ENCODE measurements at regions not wholly inside any gene's neighbourhood (a gene's known extent, or its start where the extent isn't known, plus 50 kb on each side); places are given as distances from the start of the nearest gene placed in this dataset.

DNA sequence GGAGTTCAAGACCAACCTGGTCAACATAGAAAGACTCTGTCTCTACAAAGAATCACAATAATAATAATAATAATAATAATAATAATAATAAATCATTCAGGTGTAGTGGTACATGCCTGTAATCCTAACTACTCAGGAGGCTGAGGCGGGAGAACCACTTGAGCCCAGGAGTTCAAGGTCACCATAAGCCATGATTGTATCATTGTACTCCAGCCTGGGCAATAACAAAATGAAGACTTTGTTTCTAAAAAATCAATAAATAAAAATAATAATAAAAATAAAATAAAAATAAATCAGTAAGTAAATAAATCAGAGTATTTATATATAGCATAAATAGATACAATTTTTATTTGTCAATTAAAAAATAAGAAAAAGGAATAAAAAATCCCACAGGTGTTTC, 1636.4 kb downstream of the SLITRK1 start:
- Histone ChIP-seq H3K56ac (ENCODE audit: extremely low read depth, insufficient read depth, low read length) (no peak overlapping the region), H4K20me1 (ENCODE audit: insufficient read depth, low read length) (no peaks in the 10 kb centered on the region), H3K4me2 (ENCODE audit: low read depth, low read length) (no peak overlapping the region), H4K91ac (ENCODE audit: insufficient read depth, low read depth, low read length) (no peak overlapping the region), H3K9ac (ENCODE audit: low read depth, low read length) (no peak overlapping the region), H3K9me1 (ENCODE audit: insufficient read depth, low read length) (no peaks in the 10 kb centered on the region), H2BK5ac (ENCODE audit: low read depth, low read length, poor library complexity, severe bottlenecking) (no peak overlapping the region), H3K4me3 (ENCODE audit: insufficient read depth, low read depth, low read length) (no peak overlapping the region), H3K27ac (ENCODE audit: insufficient read depth, low read length) (no peak overlapping the region), H2AFZ (replicated peaks; ENCODE audit: low read length, poor library complexity) (no peak overlapping the region), H2BK120ac (ENCODE audit: low read depth, low read length) (no peak overlapping the region), H3K14ac (replicated peaks; ENCODE audit: low read depth, low read length) (no peak overlapping the region), H4K5ac (ENCODE audit: low read depth, low read length) (no peak overlapping the region), H2BK15ac (ENCODE audit: low read depth, low read length) (no peak overlapping the region), H3K36me3 (ENCODE audit: control insufficient read depth, insufficient read depth, low read length) (no peaks in the 10 kb centered on the region), H3K79me1 (ENCODE audit: low read depth in 1 of 2, low read length in 2 of 2) (no peaks in the 10 kb centered on the region), H3K23ac (ENCODE audit: low read depth, low read length) (no peak overlapping the region), H3K27me3 (ENCODE audit: control insufficient read depth, insufficient read depth, low read length) (no peaks in the 10 kb centered on the region), H3K18ac (ENCODE audit: low read depth, low read length) (no peak overlapping the region), H2BK20ac (ENCODE audit: low read depth, low read length) (no peak overlapping the region), H2AK9ac (replicated peaks; ENCODE audit: low read depth, low read length, poor library complexity) (no peak overlapping the region), H4K8ac (ENCODE audit: low read depth in 2 of 2, low read length in 2 of 2) (no peak overlapping the region), H3K4me1 (ENCODE audit: control insufficient read depth, insufficient read depth, low read length) (no peaks in the 10 kb centered on the region), H3K4ac (ENCODE audit: low read depth, low read length) (no peak overlapping the region), H2AK5ac (ENCODE audit: low read depth, low read length) (no peak overlapping the region), H3K9me3 (ENCODE audit: control insufficient read depth, insufficient read depth, low read length) (0 out of 2 replicates have a peak, but pooled peaks cover 2% of the 10 kb centered on the region)
- DNase-seq (no peak), ATAC-seq (ENCODE audit: low read depth) (no peak)
- intact Hi-C loops (cut with micrococcal nuclease) (no loop called here), dilution Hi-C loops (cut with HindIII; ENCODE audit: low sequenced_read_pairs, unreplicated experiment) (no loop called here), in situ Hi-C loops (cut with MboI; ENCODE audit: low sequenced_read_pairs) (no loop called here)
- no CpG with 5 or more reads among the region's 1 CpG for WGBS, 2 experiments (ENCODE audit: extremely low coverage in 2 of 2, insufficient read length in 1 of 2)
- CTCF ChIA-PET = no interaction called here
- BruUV-seq (replicated peaks) = no TSS peak
- POLR2A ChIA-PET (ENCODE audit: unreplicated experiment) = no interaction called here
- TF ChIP-seq MAFK (IDR thresholded peaks at IDR 0.05; ENCODE audit: low read depth, low read length) = no peak
- no peak for TF ChIP-seq FOS (IDR thresholded peaks at IDR 0.05; ENCODE audit: low read depth, low read length)
- no peak for TF ChIP-seq NFE2L2 (IDR thresholded peaks at IDR 0.05; ENCODE audit: low read depth, low read length)
- TF ChIP-seq MXI1 (IDR thresholded peaks at IDR 0.05; ENCODE audit: borderline replicate concordance, low read depth, low read length) = no peak
- no peak for TF ChIP-seq RAD21 (IDR thresholded peaks at IDR 0.05; ENCODE audit: low read length)
- TF ChIP-seq SMC3 (IDR thresholded peaks at IDR 0.05; ENCODE audit: low read depth, low read length) = no peak
- TF ChIP-seq, protein P1, sequence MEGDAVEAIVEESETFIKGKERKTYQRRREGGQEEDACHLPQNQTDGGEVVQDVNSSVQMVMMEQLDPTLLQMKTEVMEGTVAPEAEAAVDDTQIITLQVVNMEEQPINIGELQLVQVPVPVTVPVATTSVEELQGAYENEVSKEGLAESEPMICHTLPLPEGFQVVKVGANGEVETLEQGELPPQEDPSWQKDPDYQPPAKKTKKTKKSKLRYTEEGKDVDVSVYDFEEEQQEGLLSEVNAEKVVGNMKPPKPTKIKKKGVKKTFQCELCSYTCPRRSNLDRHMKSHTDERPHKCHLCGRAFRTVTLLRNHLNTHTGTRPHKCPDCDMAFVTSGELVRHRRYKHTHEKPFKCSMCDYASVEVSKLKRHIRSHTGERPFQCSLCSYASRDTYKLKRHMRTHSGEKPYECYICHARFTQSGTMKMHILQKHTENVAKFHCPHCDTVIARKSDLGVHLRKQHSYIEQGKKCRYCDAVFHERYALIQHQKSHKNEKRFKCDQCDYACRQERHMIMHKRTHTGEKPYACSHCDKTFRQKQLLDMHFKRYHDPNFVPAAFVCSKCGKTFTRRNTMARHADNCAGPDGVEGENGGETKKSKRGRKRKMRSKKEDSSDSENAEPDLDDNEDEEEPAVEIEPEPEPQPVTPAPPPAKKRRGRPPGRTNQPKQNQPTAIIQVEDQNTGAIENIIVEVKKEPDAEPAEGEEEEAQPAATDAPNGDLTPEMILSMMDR (conservative IDR thresholded peaks at IDR 0.05; ENCODE audit: low read depth, low read length) = no peak
- TF ChIP-seq RFX5 (IDR thresholded peaks at IDR 0.05; ENCODE audit: low read depth, low read length) = no peak
- TF ChIP-seq RCOR1 (IDR thresholded peaks at IDR 0.05; ENCODE audit: insufficient replicate concordance, low read length) = no peak
- no peak for TF ChIP-seq ELK1 (IDR thresholded peaks at IDR 0.05; ENCODE audit: borderline replicate concordance, low read depth, low read length)
- no peak for TF ChIP-seq POLR2A (IDR thresholded peaks at IDR 0.05; ENCODE audit: low read depth, low read length)
- TF ChIP-seq BHLHE40 (IDR thresholded peaks at IDR 0.05; ENCODE audit: low read depth, low read length) = no peak
- TF ChIP-seq MAZ (IDR thresholded peaks at IDR 0.05; ENCODE audit: borderline replicate concordance, low read depth, low read length) = no peak

Data from IMR-90 (cell line).